GM18861 (cell line): ENCODE measurements at regions not wholly inside any gene's neighbourhood (a gene's known extent, or its start where the extent isn't known, plus 50 kb on each side); places are given as distances from the start of the nearest gene placed in this dataset.
"Not testable (repeated sequence)": the region's sequence is repeated elsewhere in the genome, so short reads cannot be mapped to it uniquely, and the experiment has no call there.

Experiments
- ATAC-seq: cut with Tn5 transposase; IDR thresholded peaks from one replicate; pipeline ENCODE4 v1.9.1; 2021; ENCODE audit not compliant: unreplicated experiment

- ATAC-seq: not testable (repeated sequence)
Observed at GRCh38 chr10:33867199-33867789, 532.8 kb upstream of the NRP1 start.

- ATAC-seq: no peak
Observed at GRCh38 chr10:33863352-33863751, 528.9 kb upstream of the NRP1 start.

- ATAC-seq: no peak
Observed at GRCh38 chr10:33862536-33863105, 528.2 kb upstream of the NRP1 start.

GRCh38 chr10:33861833-33862232, 527.4 kb upstream of the NRP1 start:
- ATAC-seq: no peak

- no peak for ATAC-seq
Observed at GRCh38 chr10:33861016-33861704, 526.7 kb upstream of the NRP1 start.

GRCh38 chr10:33860552-33860951, 526.1 kb upstream of the NRP1 start:
- ATAC-seq: no peak

GRCh38 chr10:33859319-33860022, 525.0 kb upstream of the NRP1 start:
- ATAC-seq: no peak

- no peak for ATAC-seq
Observed at GRCh38 chr10:33858326-33858725, 523.9 kb upstream of the NRP1 start.

- not testable (repeated sequence) for ATAC-seq
Observed at GRCh38 chr10:33853221-33853620, 518.8 kb upstream of the NRP1 start.

GRCh38 chr10:33843379-33843778, 508.9 kb upstream of the NRP1 start:
- ATAC-seq: no peak

- no peak for ATAC-seq
Observed at GRCh38 chr10:33841678-33842077, 507.2 kb upstream of the NRP1 start.

- ATAC-seq: no peak
Observed at GRCh38 chr10:33838731-33839130, 504.3 kb upstream of the NRP1 start.

- no peak for ATAC-seq
Observed at GRCh38 chr10:33837736-33838135, 503.3 kb upstream of the NRP1 start.

- ATAC-seq: no peak
Observed at GRCh38 chr10:33835556-33835955, 501.1 kb upstream of the NRP1 start.

GRCh38 chr10:33833566-33833965, 499.1 kb upstream of the NRP1 start:
- ATAC-seq: no peak

GRCh38 chr10:33832124-33832787, 497.8 kb upstream of the NRP1 start:
- ATAC-seq: no peak

- ATAC-seq: no peak
Observed at GRCh38 chr10:33831591-33831990, 497.1 kb upstream of the NRP1 start.

- not testable (repeated sequence) for ATAC-seq
Observed at GRCh38 chr10:33829899-33830298, 495.4 kb upstream of the NRP1 start.

- no peak for ATAC-seq
Observed at GRCh38 chr10:33828592-33828991, 494.1 kb upstream of the NRP1 start.

GRCh38 chr10:33826186-33826585, 491.7 kb upstream of the NRP1 start:
- ATAC-seq: no peak

GRCh38 chr10:33822774-33823173, 488.3 kb upstream of the NRP1 start:
- ATAC-seq: no peak
